DMS153 treated with DMSO at 0.1 percent for 48 hours (cell line): ENCODE measurements at regions not wholly inside any gene's neighbourhood (a gene's known extent, or its start where the extent isn't known, plus 50 kb on each side); places are given as distances from the start of the nearest gene placed in this dataset.
"Not testable (repeated sequence)": the region's sequence is repeated elsewhere in the genome, so short reads cannot be mapped to it uniquely, and the experiment has no call there.

Source experiments
- DNase-seq: peaks from one replicate; lab custom pipeline; 2025; ENCODE audit not compliant: unreplicated experiment; lab: John Stamatoyannopoulos, UW

- DNase-seq, result no peak
Measured at GRCh38 chr17:54177606-54178308, 355.0 kb downstream of the KIF2B start.

GRCh38 chr17:54180950-54181349, 358.2 kb downstream of the KIF2B start:
- no peak for DNase-seq

DNA sequence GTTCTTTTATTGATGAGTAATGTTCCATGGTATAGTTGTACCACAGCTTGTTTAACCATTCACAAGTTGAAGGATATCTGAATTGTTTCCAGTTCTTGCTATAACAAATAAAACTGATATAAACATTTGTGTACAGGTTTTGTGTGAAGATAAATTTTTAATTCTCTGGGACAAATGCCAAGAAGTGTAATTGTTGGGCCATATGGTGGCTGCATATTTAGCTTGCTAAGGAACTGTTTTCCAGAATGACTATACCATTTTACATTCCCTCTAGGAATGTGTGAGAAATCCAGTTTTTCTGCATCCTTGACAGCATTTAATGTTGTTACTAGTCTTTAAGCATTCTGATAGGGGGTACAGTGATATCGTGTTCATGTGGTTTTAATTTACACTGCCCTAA, 368.5 kb downstream of the KIF2B start:
- no peak for DNase-seq

DNA sequence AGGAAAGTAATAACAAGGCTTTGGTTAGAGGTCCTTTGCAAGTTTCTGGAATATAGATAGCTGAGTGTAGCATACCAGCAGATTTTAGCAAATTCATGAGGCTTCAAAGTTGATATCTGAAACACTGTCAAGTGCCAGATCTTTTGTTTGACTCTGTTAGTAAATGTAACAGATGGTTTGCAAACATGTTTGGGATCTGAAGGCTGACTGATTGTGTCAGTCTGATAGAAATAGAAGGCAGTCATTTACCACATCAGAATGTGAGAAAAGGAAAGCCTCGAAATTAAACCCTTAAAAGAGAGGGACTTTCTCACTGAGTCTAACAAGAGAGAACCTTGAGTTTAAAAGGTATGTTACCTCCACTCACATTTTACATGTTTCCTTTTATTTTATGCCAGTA, 371.5 kb downstream of the KIF2B start:
- DNase-seq, result no peak

- DNase-seq, result no peak
Measured at GRCh38 chr17:54196751-54197150, 374.0 kb downstream of the KIF2B start.

- DNase-seq, result not testable (repeated sequence)
Measured at GRCh38 chr17:54201380-54201779, 378.7 kb downstream of the KIF2B start.

- DNase-seq, result no peak
Measured at GRCh38 chr17:54220829-54221228, 398.1 kb downstream of the KIF2B start.

GRCh38 chr17:54221499-54221898, 398.8 kb downstream of the KIF2B start:
- DNase-seq, result no peak

DNA sequence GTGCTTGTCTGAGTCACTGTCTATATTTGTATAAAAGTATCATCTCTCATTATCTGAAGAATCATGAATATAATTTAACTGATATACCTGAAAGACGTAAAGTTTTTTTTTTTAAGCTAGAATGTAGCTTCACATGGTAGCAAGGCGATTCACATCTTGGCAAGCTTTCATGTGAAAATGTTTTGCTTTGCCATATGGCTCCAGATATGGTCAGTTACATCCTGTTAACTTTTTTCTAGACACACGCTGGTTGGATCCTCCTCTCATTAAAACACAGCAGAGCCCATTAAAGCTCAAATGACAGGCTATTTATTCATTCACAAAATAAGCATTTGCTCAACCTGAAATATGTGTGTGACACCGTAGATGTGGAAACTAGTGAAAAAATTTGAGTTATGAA, 412.8 kb downstream of the KIF2B start:
- no peak for DNase-seq

DNA sequence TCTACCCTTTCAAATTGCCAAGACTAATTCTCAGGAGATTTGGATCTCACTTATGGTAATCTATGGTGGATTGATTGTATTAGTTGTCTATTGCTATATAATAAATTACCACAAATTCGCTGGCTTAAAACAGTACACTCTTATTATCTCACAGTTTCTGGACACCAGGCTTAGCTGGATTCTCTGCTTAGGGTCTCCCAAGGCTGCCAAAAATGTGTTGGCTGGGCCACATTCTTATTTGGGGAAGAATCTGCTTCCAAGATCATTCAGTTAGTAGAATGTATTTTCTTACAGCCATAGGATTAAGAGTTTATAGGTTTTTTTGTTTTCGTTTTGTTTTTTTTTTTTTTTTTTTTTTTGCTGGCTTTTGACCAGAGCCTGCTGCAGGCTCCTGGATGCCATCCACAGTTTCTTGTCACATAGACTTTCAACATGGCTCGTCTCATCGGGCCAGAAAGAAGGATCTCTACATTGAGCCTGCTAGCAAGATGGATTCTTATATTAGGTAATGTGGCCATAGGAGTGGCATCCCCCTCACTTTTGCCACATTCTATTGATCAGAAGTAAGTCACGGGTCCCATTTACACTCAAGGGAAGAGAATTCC, 415.3 kb downstream of the KIF2B start:
- no peak for DNase-seq

DNA sequence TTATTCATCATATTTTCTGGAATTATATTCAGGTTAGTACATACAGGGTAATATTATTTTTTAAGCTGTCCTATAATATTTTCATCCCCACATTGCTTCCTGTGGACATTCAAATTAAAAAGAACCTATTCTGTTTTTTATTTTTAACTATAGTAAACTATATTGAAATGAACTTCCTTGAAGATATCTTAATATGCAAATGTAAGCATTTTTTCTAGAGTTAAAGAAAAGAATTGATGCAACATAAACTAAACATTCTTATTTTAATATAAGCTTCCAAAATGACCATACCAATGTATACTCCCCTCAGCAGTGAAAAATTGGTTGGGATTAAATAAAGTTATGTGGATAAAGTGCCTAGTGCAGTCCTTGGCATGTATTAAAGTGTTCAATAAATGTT, 416.6 kb downstream of the KIF2B start:
- no peak for DNase-seq

- no peak for DNase-seq
Measured at GRCh38 chr17:54255696-54256095, 433.0 kb downstream of the KIF2B start.

- no peak for DNase-seq
Measured at GRCh38 chr17:54256401-54256929, 433.7 kb downstream of the KIF2B start.

- no peak for DNase-seq
Measured at GRCh38 chr17:54257440-54257839, 434.7 kb downstream of the KIF2B start.

GRCh38 chr17:54259476-54259875, 436.7 kb downstream of the KIF2B start:
- no peak for DNase-seq

- DNase-seq, result no peak
Measured at GRCh38 chr17:54261465-54261864, 438.7 kb downstream of the KIF2B start.

DNA sequence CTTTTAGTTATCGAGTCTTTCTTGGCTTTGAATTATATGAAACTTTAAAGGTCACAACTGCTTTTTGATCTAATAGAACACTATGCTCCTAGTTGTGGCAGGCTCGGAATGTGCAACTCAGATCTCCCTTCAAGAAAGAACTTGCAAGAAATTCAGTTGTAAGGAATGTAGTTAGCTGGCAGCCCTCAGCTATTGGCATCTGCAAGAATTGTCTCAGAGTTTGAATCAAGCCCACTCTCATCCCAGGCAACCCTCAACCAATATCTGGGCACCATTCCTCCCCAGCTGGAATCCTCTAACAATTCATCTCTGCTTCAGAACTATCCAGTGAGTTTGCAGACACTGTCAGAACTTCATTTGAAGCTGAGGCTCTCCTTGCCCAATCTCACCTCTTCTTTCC, 447.2 kb downstream of the KIF2B start:
- no peak for DNase-seq

GRCh38 chr17:54270499-54270898, 447.8 kb downstream of the KIF2B start:
- DNase-seq, result no peak

DNA sequence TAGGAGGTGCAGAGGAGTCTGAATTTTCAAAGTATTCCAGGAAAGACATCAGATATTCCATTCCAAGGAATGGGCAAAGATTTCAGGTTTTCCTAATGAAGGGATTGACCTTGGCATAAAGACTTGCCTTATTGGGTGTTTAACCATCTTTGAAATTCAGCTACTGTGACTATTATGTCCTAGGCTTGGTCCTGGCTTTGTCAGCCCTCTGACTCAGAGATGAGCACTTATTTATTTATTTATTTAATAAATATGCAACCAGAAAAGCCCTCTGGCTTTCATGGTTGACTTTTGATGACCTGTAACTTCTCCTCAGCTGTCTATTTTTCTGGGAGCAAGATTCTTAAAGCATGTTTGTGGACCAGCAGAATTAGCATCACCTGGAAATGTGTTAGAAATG, 455.1 kb downstream of the KIF2B start:
- no peak for DNase-seq

GRCh38 chr17:54280741-54281140, 458.0 kb downstream of the KIF2B start:
- DNase-seq, result no peak

DNA sequence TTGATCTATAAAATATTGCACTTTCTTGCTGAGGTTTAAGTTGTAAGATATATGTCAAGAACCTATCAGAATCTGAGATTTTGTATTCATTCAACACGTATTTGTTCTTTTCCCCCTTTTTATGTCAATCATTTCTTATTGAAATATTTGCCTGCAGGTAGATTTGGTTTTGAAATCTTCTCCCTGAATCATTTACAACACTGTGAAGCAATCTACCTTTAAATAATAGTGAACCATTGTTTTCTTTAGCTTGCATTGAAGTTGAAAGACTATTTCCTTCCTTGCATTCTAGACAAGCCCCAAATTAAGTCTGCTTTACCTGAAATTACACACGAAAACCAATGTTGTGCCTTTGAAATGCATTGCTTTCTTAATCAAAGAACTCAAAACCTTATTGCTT, 460.2 kb downstream of the KIF2B start:
- DNase-seq, result no peak

- DNase-seq, result no peak
Measured at GRCh38 chr17:54307351-54307750, 484.6 kb downstream of the KIF2B start.

DNA sequence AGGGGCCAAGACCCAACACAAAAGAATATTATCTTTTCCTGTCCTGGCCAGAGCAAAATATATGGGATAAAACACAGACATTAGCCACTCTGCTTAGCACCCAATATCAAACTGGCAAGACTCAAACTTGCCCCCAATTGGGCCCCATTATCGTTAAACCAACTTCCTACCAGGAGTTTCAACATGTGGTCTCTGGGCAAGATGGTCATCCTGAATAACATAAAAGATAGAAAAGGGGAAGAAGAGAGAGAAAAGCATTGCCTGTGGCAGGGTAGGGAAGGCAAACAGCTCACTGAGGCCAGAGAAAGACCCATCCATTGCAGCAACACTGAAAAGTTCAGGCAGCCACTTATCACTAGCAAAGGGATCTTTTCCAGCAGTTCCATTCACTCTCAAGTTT, 502.1 kb downstream of the KIF2B start:
- no peak for DNase-seq
